PFSK-1 (cell line): ENCODE measurements at regions not wholly inside any gene's neighbourhood (a gene's known extent, or its start where the extent isn't known, plus 50 kb on each side); places are given as distances from the start of the nearest gene placed in this dataset.

Experiments
- POLR2AphosphoS5 ChIP-seq: IDR thresholded peaks from 2 replicates; pipeline ENCODE4 v1.6.1; 2012; ENCODE audit warnings: low read depth, mild to moderate bottlenecking, control low read depth, low read length, moderate library complexity
- TAF1 ChIP-seq: IDR thresholded peaks from 2 replicates; pipeline ENCODE4 v1.6.1; 2012; ENCODE audit warnings: low read length, control low read depth, borderline replicate concordance; ENCODE audit not compliant: insufficient read depth
- TF ChIP-seq, protein P1 (sequence below), 2 experiments: IDR thresholded peaks; 2 replicates each; pipeline versions ENCODE4 v1.6.1 to v1.8.0; 2011 to 2012; ENCODE audit warnings: low read depth in 2 of 2, low read length in 2 of 2, control low read depth in 1 of 2, inconsistent platforms in 1 of 2, mild to moderate bottlenecking in 1 of 2, moderate library complexity in 1 of 2; ENCODE audit not compliant: insufficient read depth in 1 of 2

DNA sequence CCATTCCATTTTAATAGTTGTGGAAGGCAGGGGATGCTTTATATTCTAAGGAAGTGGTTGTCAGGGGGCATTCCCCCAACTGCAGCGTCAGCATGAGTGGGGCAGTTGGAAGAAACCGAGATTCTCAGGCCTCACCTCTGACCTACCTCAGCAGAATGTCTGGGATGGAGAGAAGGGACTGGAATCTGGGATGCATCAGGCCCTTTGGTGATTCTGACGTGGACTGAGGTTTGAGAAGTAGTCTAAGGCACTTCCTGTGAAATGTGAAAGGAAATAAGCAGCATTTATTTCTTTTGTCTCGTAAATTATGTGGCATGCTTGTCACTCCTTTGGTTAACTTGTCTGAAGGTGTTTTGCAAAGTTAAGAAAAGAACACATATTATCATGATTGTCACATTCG lies 540.7 kb upstream of the NETO1 start:
- TF ChIP-seq, protein P1, sequence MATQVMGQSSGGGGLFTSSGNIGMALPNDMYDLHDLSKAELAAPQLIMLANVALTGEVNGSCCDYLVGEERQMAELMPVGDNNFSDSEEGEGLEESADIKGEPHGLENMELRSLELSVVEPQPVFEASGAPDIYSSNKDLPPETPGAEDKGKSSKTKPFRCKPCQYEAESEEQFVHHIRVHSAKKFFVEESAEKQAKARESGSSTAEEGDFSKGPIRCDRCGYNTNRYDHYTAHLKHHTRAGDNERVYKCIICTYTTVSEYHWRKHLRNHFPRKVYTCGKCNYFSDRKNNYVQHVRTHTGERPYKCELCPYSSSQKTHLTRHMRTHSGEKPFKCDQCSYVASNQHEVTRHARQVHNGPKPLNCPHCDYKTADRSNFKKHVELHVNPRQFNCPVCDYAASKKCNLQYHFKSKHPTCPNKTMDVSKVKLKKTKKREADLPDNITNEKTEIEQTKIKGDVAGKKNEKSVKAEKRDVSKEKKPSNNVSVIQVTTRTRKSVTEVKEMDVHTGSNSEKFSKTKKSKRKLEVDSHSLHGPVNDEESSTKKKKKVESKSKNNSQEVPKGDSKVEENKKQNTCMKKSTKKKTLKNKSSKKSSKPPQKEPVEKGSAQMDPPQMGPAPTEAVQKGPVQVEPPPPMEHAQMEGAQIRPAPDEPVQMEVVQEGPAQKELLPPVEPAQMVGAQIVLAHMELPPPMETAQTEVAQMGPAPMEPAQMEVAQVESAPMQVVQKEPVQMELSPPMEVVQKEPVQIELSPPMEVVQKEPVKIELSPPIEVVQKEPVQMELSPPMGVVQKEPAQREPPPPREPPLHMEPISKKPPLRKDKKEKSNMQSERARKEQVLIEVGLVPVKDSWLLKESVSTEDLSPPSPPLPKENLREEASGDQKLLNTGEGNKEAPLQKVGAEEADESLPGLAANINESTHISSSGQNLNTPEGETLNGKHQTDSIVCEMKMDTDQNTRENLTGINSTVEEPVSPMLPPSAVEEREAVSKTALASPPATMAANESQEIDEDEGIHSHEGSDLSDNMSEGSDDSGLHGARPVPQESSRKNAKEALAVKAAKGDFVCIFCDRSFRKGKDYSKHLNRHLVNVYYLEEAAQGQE (IDR thresholded peaks at IDR 0.05; ENCODE audit: insufficient read depth in 1 of 2, low read depth in 2 of 2, low read length in 2 of 2), result no peak
- TF ChIP-seq TAF1 (no peak), POLR2AphosphoS5 (no peak)
